Natural killer cell treated with Interleukin-12 subunit alpha and Interleukin-12 subunit beta and Interleukin-15 and Interleukin-18, amount 100 ng/mL, for 72 hours (primary cell): ENCODE measurements at regions not wholly inside any gene's neighbourhood (a gene's known extent, or its start where the extent isn't known, plus 50 kb on each side); places are given as distances from the start of the nearest gene placed in this dataset.
"Not testable (repeated sequence)": the region's sequence is repeated elsewhere in the genome, so short reads cannot be mapped to it uniquely, and the experiment has no call there.

ENCODE experiments used
- ATAC-seq, 2 donors: fragments of 150-1000 bp; cut with Tn5 transposase in 1 of 2; sonication (Bioruptor Pico), chemical (Tn5 transposase) in 1 of 2; 2 replicates each; pipeline ENCODE4 v1.10.0; 2021
- DNase-seq: peaks from one replicate; pipeline ENCODE4 v3.0.0; 2022; ENCODE audit warnings: low spot score
- H3K27ac Mint-ChIP-seq, 2 donors: 1 replicate in 1 of 2; 2 replicates in 1 of 2; pipeline ENCODE4 v1.8.0; 2022; ENCODE audit warnings: mixed read lengths in 2 of 2, mild to moderate bottlenecking in 1 of 2, moderate library complexity in 1 of 2
- H3K27me3 Mint-ChIP-seq, 2 donors: 1 replicate in 1 of 2; 2 replicates in 1 of 2; pipeline ENCODE4 v1.8.0; 2022; ENCODE audit warnings: mixed read lengths in 2 of 2
- H3K36me3 Mint-ChIP-seq: one replicate; pipeline ENCODE4 v1.8.0; 2022; ENCODE audit warnings: mixed read lengths
- H3K4me1 Mint-ChIP-seq, 2 donors: 1 replicate in 1 of 2; 2 replicates in 1 of 2; pipeline ENCODE4 v1.8.0; 2022; ENCODE audit warnings: low read depth in 2 of 2, mixed read lengths in 2 of 2, mild to moderate bottlenecking in 1 of 2
- H3K4me3 Mint-ChIP-seq: one replicate; pipeline ENCODE4 v1.8.0; 2022; ENCODE audit warnings: mixed read lengths
- H3K9me3 Mint-ChIP-seq: 2 replicates; pipeline ENCODE4 v1.8.0; 2022; ENCODE audit warnings: mixed read lengths

- Mint-ChIP-seq H3K4me3 (no peak overlapping the region), H3K27me3 (peaks cover 8 to 22% of the 10 kb centered on the region in 2 donors), H3K9me3 (no peaks in the 10 kb centered on the region), H3K27ac (no peak overlapping the region), H3K36me3 (no peaks in the 10 kb centered on the region), H3K4me1 (no peaks in the 10 kb centered on the region)
- no peak for DNase-seq
- no peak for ATAC-seq
Observed at GRCh38 chr4:42205541-42205940, 53.1 kb upstream of the BEND4 start.

- DNase-seq (no peak), ATAC-seq (no peak)
- peaks cover 3 to 7% of the 10 kb centered on the region in 2 donors for H3K27me3 Mint-ChIP-seq
- H3K36me3 Mint-ChIP-seq, result no peaks in the 10 kb centered on the region
- H3K4me1 Mint-ChIP-seq, result no peaks in the 10 kb centered on the region
- H3K27ac Mint-ChIP-seq, result no peak overlapping the region
- H3K4me3 Mint-ChIP-seq, result no peak overlapping the region
- no peaks in the 10 kb centered on the region for H3K9me3 Mint-ChIP-seq
Observed at GRCh38 chr4:42216664-42217063, 64.2 kb upstream of the BEND4 start.

- ATAC-seq (no peak), DNase-seq (no peak)
- H3K36me3 Mint-ChIP-seq, result no peaks in the 10 kb centered on the region
- no peaks in the 10 kb centered on the region for H3K9me3 Mint-ChIP-seq
- H3K27me3 Mint-ChIP-seq, result peaks cover 10 to 22% of the 10 kb centered on the region in 2 donors
- no peak overlapping the region for H3K4me3 Mint-ChIP-seq
- no peak overlapping the region for H3K27ac Mint-ChIP-seq
- H3K4me1 Mint-ChIP-seq, result no peaks in the 10 kb centered on the region
Observed at GRCh38 chr4:42225286-42225685, 72.8 kb upstream of the BEND4 start.

GRCh38 chr4:42234817-42235216 lies 82.4 kb upstream of the BEND4 start:
- ATAC-seq (no peak), DNase-seq (no peak)
- Mint-ChIP-seq H3K9me3 (no peaks in the 10 kb centered on the region), H3K27me3 (peaks cover 0 to 2% of the 10 kb centered on the region in 2 donors), H3K4me1 (no peaks in the 10 kb centered on the region), H3K36me3 (no peaks in the 10 kb centered on the region), H3K4me3 (no peak overlapping the region), H3K27ac (no peak overlapping the region)

- peaks cover 0 to 4% of the 10 kb centered on the region in 2 donors for H3K27me3 Mint-ChIP-seq
- no peaks in the 10 kb centered on the region for H3K36me3 Mint-ChIP-seq
- no peaks in the 10 kb centered on the region for H3K9me3 Mint-ChIP-seq
- H3K27ac Mint-ChIP-seq, result no peak overlapping the region
- no peak overlapping the region for H3K4me3 Mint-ChIP-seq
- no peak for DNase-seq
- no peaks in the 10 kb centered on the region for H3K4me1 Mint-ChIP-seq
- no peak for ATAC-seq
Observed at GRCh38 chr4:42235304-42236021, 83.0 kb upstream of the BEND4 start.

- Mint-ChIP-seq H3K27ac (no peak overlapping the region), H3K36me3 (no peaks in the 10 kb centered on the region), H3K27me3 (peaks cover 0 to 9% of the 10 kb centered on the region in 2 donors), H3K4me3 (no peak overlapping the region), H3K4me1 (no peaks in the 10 kb centered on the region), H3K9me3 (no peaks in the 10 kb centered on the region)
- DNase-seq (no peak), ATAC-seq (peak; percentile 30 to 33)
Observed at GRCh38 chr4:42237010-42237409, 84.6 kb upstream of the BEND4 start.

- DNase-seq, result no peak
- no peak for ATAC-seq
Observed at GRCh38 chr4:42237451-42237850, 85.0 kb upstream of the BEND4 start.

GRCh38 chr4:42248972-42249371 lies 96.5 kb upstream of the BEND4 start:
- Mint-ChIP-seq H3K36me3 (no peaks in the 10 kb centered on the region), H3K4me1 (no peaks in the 10 kb centered on the region), H3K4me3 (no peak overlapping the region)

More at GRCh38 chr4:42237451-42237850, 85.0 kb upstream of the BEND4 start:
- Mint-ChIP-seq H3K4me1 (no peaks in the 10 kb centered on the region), H3K4me3 (no peak overlapping the region), H3K27ac (no peak overlapping the region), H3K27me3 (peaks cover 0 to 9% of the 10 kb centered on the region in 2 donors), H3K9me3 (no peaks in the 10 kb centered on the region), H3K36me3 (no peaks in the 10 kb centered on the region)

GRCh38 chr4:42252315-42252714 lies 99.9 kb upstream of the BEND4 start:
- ATAC-seq (no peak), DNase-seq (no peak)
- H3K9me3 Mint-ChIP-seq, result no peaks in the 10 kb centered on the region
- no peak overlapping the region for H3K27ac Mint-ChIP-seq
- no peaks in the 10 kb centered on the region for H3K36me3 Mint-ChIP-seq
- H3K4me3 Mint-ChIP-seq, result no peak overlapping the region
- peaks cover 6 to 17% of the 10 kb centered on the region in 2 donors for H3K27me3 Mint-ChIP-seq
- H3K4me1 Mint-ChIP-seq, result no peaks in the 10 kb centered on the region

More at GRCh38 chr4:42248972-42249371, 96.5 kb upstream of the BEND4 start:
- no peaks in the 10 kb centered on the region for H3K9me3 Mint-ChIP-seq
- DNase-seq, result no peak
- peaks cover 7 to 20% of the 10 kb centered on the region in 2 donors for H3K27me3 Mint-ChIP-seq
- ATAC-seq, result no peak
- no peak overlapping the region for H3K27ac Mint-ChIP-seq

- not testable (repeated sequence) for H3K9me3 Mint-ChIP-seq, ATAC-seq, H3K4me1 Mint-ChIP-seq, H3K27ac Mint-ChIP-seq, H3K27me3 Mint-ChIP-seq, DNase-seq, H3K4me3 Mint-ChIP-seq, H3K36me3 Mint-ChIP-seq
Observed at GRCh38 chr4:42257645-42258044, 105.2 kb upstream of the BEND4 start.

GRCh38 chr4:42262701-42263490 lies 110.4 kb upstream of the BEND4 start:
- no peak for ATAC-seq
- no peaks in the 10 kb centered on the region for H3K36me3 Mint-ChIP-seq
- H3K4me1 Mint-ChIP-seq, result no peaks in the 10 kb centered on the region
- no peak overlapping the region for H3K4me3 Mint-ChIP-seq
- no peaks in the 10 kb centered on the region for H3K9me3 Mint-ChIP-seq
- DNase-seq, result no peak
- H3K27me3 Mint-ChIP-seq, result peaks cover 0 to 3% of the 10 kb centered on the region in 2 donors
- no peak overlapping the region for H3K27ac Mint-ChIP-seq

- H3K4me1 Mint-ChIP-seq, result no peaks in the 10 kb centered on the region
- H3K27ac Mint-ChIP-seq, result no peak overlapping the region
- no peaks in the 10 kb centered on the region for H3K9me3 Mint-ChIP-seq
- no peaks in the 10 kb centered on the region for H3K36me3 Mint-ChIP-seq
- no peak overlapping the region for H3K4me3 Mint-ChIP-seq
- DNase-seq (no peak), ATAC-seq (peak in 1 of 2 donors; percentile 43)
- H3K27me3 Mint-ChIP-seq, result peaks cover 0 to 6% of the 10 kb centered on the region in 2 donors
Observed at GRCh38 chr4:42265782-42266602, 113.5 kb upstream of the BEND4 start.

GRCh38 chr4:42267724-42268123 lies 115.3 kb upstream of the BEND4 start:
- ATAC-seq (no peak), DNase-seq (no peak)
- Mint-ChIP-seq H3K27ac (no peak overlapping the region), H3K4me1 (no peaks in the 10 kb centered on the region), H3K27me3 (peaks cover 6% of the 10 kb centered on the region in 2 donors), H3K36me3 (no peaks in the 10 kb centered on the region), H3K4me3 (no peak overlapping the region), H3K9me3 (no peaks in the 10 kb centered on the region)

- DNase-seq (no peak), ATAC-seq (no peak)
- Mint-ChIP-seq H3K4me3 (no peak overlapping the region), H3K4me1 (no peaks in the 10 kb centered on the region), H3K27ac (no peak overlapping the region), H3K27me3 (peaks cover 6 to 7% of the 10 kb centered on the region in 2 donors), H3K36me3 (no peaks in the 10 kb centered on the region), H3K9me3 (no peaks in the 10 kb centered on the region)
Observed at GRCh38 chr4:42268824-42269223, 116.4 kb upstream of the BEND4 start.
